GM12873 (cell line): ENCODE measurements at regions not wholly inside any gene's neighbourhood (a gene's known extent, or its start where the extent isn't known, plus 50 kb on each side); places are given as distances from the start of the nearest gene placed in this dataset.

ENCODE experiments used
- CTCF ChIP-seq: IDR thresholded peaks from 2 replicates; pipeline ENCODE4 v1.5.1; 2012; ENCODE audit warnings: low read depth, mild to moderate bottlenecking, moderate library complexity, low read length, control low read depth; ENCODE audit not compliant: insufficient read depth; ENCODE audit errors: missing control alignments

- no peak for TF ChIP-seq CTCF
These were observed 546.4 kb upstream of the HTR2C start for GRCh38 chrX:114037515-114037914.

GRCh38 chrX:114028907-114029662, 554.8 kb upstream of the HTR2C start:
- TF ChIP-seq CTCF = no peak

GRCh38 chrX:114017086-114017485, 566.8 kb upstream of the HTR2C start:
- no peak for TF ChIP-seq CTCF

DNA sequence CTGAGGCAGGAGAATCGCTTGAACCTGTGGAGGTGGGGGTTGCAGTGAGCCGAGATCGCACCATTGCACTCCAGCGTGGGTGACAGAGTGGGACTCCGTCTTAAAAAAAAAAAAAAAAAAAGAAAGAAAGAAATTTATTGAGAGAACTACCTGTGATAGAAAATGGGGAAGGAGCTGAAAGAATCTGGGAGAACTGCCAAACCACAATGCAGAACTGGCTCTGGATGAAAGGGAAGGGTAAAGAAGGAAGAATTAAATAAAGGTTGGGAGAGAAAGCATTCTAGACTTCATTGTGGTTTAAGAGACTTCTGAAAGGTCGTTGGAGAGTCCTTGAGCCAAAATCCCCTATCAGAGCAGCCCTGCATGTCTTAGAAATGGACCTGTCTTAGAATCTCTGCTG, 567.9 kb upstream of the HTR2C start:
- TF ChIP-seq CTCF = no peak

DNA sequence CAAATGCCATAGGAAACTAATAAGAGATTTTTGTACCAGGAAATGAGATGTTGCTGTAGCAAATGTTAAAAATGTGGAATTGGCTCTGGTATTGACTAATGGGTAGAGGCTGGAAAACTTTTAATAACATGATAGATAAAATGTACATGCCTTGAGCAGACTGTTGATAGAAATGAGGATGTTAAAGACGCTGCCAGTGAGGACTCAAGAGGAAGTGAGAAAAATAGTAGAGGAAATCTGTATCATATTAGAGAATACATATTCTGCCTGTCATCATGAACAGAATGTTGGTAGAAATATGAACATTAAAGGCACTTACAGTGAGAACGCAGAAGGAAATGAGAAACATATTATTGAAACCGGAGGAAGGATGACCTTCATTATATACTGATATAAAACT, 577.2 kb upstream of the HTR2C start:
- TF ChIP-seq CTCF = no peak

DNA sequence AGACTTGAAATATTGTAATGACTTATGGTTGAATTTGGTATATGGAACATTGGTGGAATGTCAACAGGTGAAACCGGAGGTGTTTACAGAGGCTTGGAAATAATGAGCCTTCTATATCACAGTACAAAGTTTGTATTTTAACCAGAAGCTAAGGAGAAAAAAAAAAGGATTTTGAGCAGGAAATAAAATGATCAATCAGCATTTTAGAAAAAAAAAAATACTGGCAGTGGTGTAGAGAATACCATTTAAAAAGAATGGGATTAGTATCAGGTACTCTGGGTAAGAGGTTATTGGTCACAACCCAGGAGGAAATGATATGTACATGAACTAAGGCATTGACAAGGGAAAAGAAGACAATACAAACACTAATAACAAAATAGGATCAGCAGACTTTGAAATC, 587.1 kb upstream of the HTR2C start:
- TF ChIP-seq CTCF = no peak

DNA sequence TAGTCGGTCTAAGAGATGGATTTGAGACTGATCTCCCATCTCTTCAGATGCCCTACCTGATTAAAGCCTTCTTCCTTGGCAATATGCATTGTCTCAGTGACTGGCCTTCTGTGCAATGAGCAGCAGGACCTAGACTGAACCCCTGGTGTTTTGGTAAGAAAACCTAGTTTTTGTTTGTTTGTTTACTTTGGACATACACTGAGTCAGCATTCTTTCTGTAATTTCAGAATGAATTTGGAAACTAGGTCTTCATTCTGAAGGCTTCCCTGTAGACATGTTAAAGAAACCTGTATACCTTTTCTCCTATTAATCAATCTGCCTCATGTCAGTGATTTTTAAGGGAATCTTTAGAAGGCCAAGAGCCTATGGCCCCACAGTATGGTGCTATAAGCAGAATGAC, 597.5 kb upstream of the HTR2C start:
- TF ChIP-seq CTCF = no peak
